Panc1 (cell line): ENCODE measurements at regions not wholly inside any gene's neighbourhood (a gene's known extent, or its start where the extent isn't known, plus 50 kb on each side); places are given as distances from the start of the nearest gene placed in this dataset.

Experiments used
- ATAC-seq: fragments of 200-7000 bp; cut with Tn5 transposase; 2 replicates; pipeline ENCODE4 v1.9.1; 2020; ENCODE audit warnings: mild to moderate bottlenecking, moderate library complexity
- BruUV-seq: library from RNA; stranded (reverse); fragments of 400-500 nt; replicated peaks from 2 replicates; lab custom pipeline; 2021; lab: Mats Ljungman, UMichigan
- CTCF ChIA-PET: fragments of 300-600 bp; sonication (Branson Sonifier 250); formaldehyde crosslinking; loops from one replicate; lab custom pipeline; 2022; ENCODE audit warnings: antibody characterized with exemption; lab: Charles Lee
- POLR2A ChIA-PET: fragments of 300-600 bp; sonication (Branson Sonifier 250); formaldehyde crosslinking; loops from one replicate; lab custom pipeline; 2022; ENCODE audit warnings: antibody characterized with exemption; lab: Charles Lee
- DNase-seq: peaks from one replicate; pipeline ENCODE4 v3.0.0-alpha.2; 2010; ENCODE audit warnings: low read depth, low spot score
- H3K27ac ChIP-seq: 2 replicates; pipeline ENCODE4 v1.5.1; 2011; ENCODE audit warnings: mild to moderate bottlenecking, low read length, inconsistent platforms
- H3K27me3 ChIP-seq: fragments of 200-500 bp; sonication (Bioruptor generic); 2 replicates; pipeline ENCODE4 v1.6.0; 2014; ENCODE audit warnings: low read length, inconsistent platforms; ENCODE audit not compliant: control insufficient read depth, insufficient read depth
- H3K36me3 ChIP-seq: fragments of 200-500 bp; sonication (Bioruptor generic); 2 replicates; pipeline ENCODE4 v1.5.1; 2014; ENCODE audit warnings: inconsistent platforms, mild to moderate bottlenecking, low read length, moderate library complexity; ENCODE audit not compliant: control insufficient read depth, insufficient read depth
- H3K4me1 ChIP-seq: 2 replicates; pipeline ENCODE4 v1.5.1; 2011; ENCODE audit warnings: inconsistent platforms, mild to moderate bottlenecking, low read length, moderate library complexity; ENCODE audit not compliant: control insufficient read depth, insufficient read depth
- H3K4me3 ChIP-seq, 2 experiments: 2 replicates each; pipeline ENCODE4 v1.5.1; 2011 to 2012; ENCODE audit warnings: low read depth in 2 of 2, low read length in 2 of 2, mild to moderate bottlenecking in 2 of 2, inconsistent platforms in 1 of 2, moderate library complexity in 1 of 2
- H3K9me3 ChIP-seq: fragments of 200-500 bp; sonication (Bioruptor generic); 2 replicates; pipeline ENCODE4 v1.5.1; 2014; ENCODE audit warnings: low read depth, mild to moderate bottlenecking, inconsistent platforms, low read length, moderate library complexity; ENCODE audit not compliant: control insufficient read depth, insufficient read depth
- POLR2AphosphoS5 ChIP-seq: IDR thresholded peaks from 2 replicates; pipeline ENCODE4 v1.6.1; 2012; ENCODE audit warnings: mild to moderate bottlenecking, low read depth, low read length, moderate library complexity
- REST ChIP-seq, 2 experiments: IDR thresholded peaks; 2 replicates each; pipeline ENCODE4 v1.6.1; 2011 to 2012; ENCODE audit warnings: low read depth in 2 of 2, control low read depth in 1 of 2, low read length in 1 of 2, mild to moderate bottlenecking in 1 of 2, moderate library complexity in 1 of 2; ENCODE audit not compliant: insufficient read depth in 1 of 2
- SIN3A ChIP-seq: IDR thresholded peaks from 2 replicates; pipeline ENCODE4 v1.6.1; 2012; ENCODE audit warnings: low read depth, mild to moderate bottlenecking, low read length, moderate library complexity, borderline replicate concordance; ENCODE audit not compliant: insufficient read depth
- TCF7L2 ChIP-seq: IDR thresholded peaks from 2 replicates; pipeline ENCODE4 v1.6.1; 2011; ENCODE audit warnings: mild to moderate bottlenecking, low read depth, low read length, inconsistent platforms
- in situ Hi-C: cut with HindIII; loops from 2 replicates; pipeline ENCODE4 v1.10.0; 2016; ENCODE audit warnings: low sequenced_read_pairs, low pct_unique_long_range_greater_than_20kb
- intact Hi-C: fragments of 100-400 bp; cut with micrococcal nuclease; formaldehyde crosslinking; loops from one replicate; pipeline ENCODE4 v1.10.0; 2022; ENCODE audit not compliant: unreplicated experiment
- TF ChIP-seq, protein P1 (sequence below): fragments of 450-650 bp; IDR thresholded peaks from 2 replicates; pipeline ENCODE4 v1.5.1; 2017; ENCODE audit warnings: mild to moderate bottlenecking

DNA sequence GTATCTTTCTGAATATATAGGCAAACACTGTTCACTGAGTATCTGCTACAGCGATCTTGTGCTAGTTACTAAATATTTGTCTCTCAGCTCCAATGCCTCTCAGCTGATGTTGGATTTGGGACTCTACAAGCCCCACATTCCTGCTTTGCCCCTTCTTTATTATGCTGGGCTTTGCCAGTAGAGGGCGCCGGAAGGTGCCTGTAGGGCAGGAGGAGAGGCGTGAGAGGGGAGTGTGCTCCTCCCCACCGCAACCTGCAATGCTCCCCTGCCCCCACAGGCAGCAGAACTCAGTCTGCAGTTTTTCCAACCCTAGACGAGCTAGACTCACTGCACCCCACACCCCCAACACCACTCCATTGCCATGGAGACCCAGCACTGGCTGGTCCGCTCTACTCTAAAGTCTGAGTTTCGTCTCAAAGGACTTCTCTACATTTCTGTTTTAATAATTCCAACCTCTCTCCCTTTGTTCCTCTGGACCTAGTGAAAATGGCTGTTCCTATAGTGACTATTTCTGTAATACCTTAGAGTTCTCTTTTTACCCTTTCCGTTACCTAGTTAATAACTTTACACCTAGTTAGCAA lies 337.6 kb downstream of the CCSER2 start:
- Histone ChIP-seq H3K27me3 (no peaks in the 10 kb centered on the region), H3K9me3 (no peaks in the 10 kb centered on the region), H3K4me1 (no peaks in the 10 kb centered on the region), H3K27ac (no peak overlapping the region), H3K4me3 (no peak overlapping the region), H3K36me3 (no peaks in the 10 kb centered on the region)
- POLR2A ChIA-PET: no interaction called here
- CTCF ChIA-PET: no interaction called here
- intact Hi-C loops: no loop called here
- no peak for DNase-seq
- no peak for ATAC-seq
- no TSS peak for BruUV-seq
- TF ChIP-seq POLR2AphosphoS5: no peak
- TF ChIP-seq, protein P1, sequence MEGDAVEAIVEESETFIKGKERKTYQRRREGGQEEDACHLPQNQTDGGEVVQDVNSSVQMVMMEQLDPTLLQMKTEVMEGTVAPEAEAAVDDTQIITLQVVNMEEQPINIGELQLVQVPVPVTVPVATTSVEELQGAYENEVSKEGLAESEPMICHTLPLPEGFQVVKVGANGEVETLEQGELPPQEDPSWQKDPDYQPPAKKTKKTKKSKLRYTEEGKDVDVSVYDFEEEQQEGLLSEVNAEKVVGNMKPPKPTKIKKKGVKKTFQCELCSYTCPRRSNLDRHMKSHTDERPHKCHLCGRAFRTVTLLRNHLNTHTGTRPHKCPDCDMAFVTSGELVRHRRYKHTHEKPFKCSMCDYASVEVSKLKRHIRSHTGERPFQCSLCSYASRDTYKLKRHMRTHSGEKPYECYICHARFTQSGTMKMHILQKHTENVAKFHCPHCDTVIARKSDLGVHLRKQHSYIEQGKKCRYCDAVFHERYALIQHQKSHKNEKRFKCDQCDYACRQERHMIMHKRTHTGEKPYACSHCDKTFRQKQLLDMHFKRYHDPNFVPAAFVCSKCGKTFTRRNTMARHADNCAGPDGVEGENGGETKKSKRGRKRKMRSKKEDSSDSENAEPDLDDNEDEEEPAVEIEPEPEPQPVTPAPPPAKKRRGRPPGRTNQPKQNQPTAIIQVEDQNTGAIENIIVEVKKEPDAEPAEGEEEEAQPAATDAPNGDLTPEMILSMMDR: peak; percentile 83
- in situ Hi-C loops: no loop called here

DNA sequence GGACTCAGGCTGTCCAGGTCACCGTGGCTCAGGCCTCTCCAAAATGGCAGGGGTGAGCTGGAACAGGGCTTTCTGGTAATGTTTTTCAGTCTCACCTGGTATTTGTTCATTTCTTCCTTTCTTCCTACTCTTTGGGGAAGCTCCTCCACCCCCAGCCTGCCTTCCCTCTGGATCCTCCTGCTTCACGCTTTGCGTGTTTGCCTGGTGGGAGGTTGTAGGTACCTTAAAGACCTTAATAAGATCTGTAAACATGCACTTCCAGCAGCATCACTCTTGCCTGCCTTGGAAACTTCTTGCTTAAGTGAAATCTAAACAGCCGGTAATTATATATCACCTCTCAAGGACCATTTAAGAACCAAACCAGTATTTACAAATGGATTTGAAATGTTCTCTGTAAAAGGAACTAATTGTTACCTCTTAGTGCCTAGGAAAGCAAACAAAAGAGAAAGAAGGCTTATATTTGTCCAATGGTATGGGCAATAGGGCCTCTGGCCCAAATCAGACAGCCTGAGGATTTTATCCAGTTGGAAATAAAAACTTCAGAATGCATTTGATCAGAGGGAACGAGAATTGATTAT lies 339.9 kb downstream of the CCSER2 start:
- Histone ChIP-seq H3K27me3 (0 out of 2 replicates have a peak, but pooled peaks cover 2% of the 10 kb centered on the region), H3K36me3 (no peaks in the 10 kb centered on the region), H3K4me3 (no peak overlapping the region), H3K27ac (no peak overlapping the region), H3K4me1 (no peaks in the 10 kb centered on the region), H3K9me3 (no peaks in the 10 kb centered on the region)
- in situ Hi-C loops (no loop called here), intact Hi-C loops (no loop called here)
- DNase-seq (no peak), ATAC-seq (no peak)
- CTCF ChIA-PET: no interaction called here
- TF ChIP-seq POLR2AphosphoS5 (no peak), REST (IDR thresholded peaks at IDR 0.05; ENCODE audit: insufficient read depth in 1 of 2, low read depth in 2 of 2, low read length in 1 of 2) (no peak), TCF7L2 (no peak), SIN3A (no peak)
- TF ChIP-seq, protein P1: no peak
- no TSS peak for BruUV-seq
- POLR2A ChIA-PET: no interaction called here
